ENCODE measurements at regions not wholly inside any gene's neighbourhood (a gene's known extent, or its start where the extent isn't known, plus 50 kb on each side); places are given as distances from the start of the nearest gene placed in this dataset.

GRCh38 chr15:69530991-69531664 lies 78.5 kb downstream of the RPLP1 start:
- no peak for DNase-seq

- no peak for DNase-seq
Measured at GRCh38 chr15:69531665-69532027, 79.0 kb downstream of the RPLP1 start.

GRCh38 chr15:69532066-69532465 lies 79.4 kb downstream of the RPLP1 start:
- no peak for DNase-seq

- no peak for DNase-seq
Measured at GRCh38 chr15:69532856-69533255, 80.2 kb downstream of the RPLP1 start.

- DNase-seq, result no peak
Measured at GRCh38 chr15:69533522-69533921, 80.9 kb downstream of the RPLP1 start.

GRCh38 chr15:69535101-69535638 lies 82.6 kb downstream of the RPLP1 start:
- DNase-seq, result no peak

GRCh38 chr15:69535998-69536397 lies 83.4 kb downstream of the RPLP1 start:
- no peak for DNase-seq

- DNase-seq, result no peak
Measured at GRCh38 chr15:69536726-69537512, 84.3 kb downstream of the RPLP1 start.

- DNase-seq, result no peak
Measured at GRCh38 chr15:69537901-69538300, 85.3 kb downstream of the RPLP1 start.

- no peak for DNase-seq
Measured at GRCh38 chr15:69538379-69538778, 85.8 kb downstream of the RPLP1 start.

GRCh38 chr15:69539345-69539744 lies 86.7 kb downstream of the RPLP1 start:
- no peak for DNase-seq

GRCh38 chr15:69540622-69541021 lies 88.0 kb downstream of the RPLP1 start:
- DNase-seq, result no peak

- DNase-seq, result no peak
Measured at GRCh38 chr15:69542028-69542427, 89.4 kb downstream of the RPLP1 start.

GRCh38 chr15:69543681-69544364 lies 91.2 kb downstream of the RPLP1 start:
- DNase-seq, result no peak

GRCh38 chr15:69544365-69545113 lies 91.9 kb downstream of the RPLP1 start:
- DNase-seq, result no peak

- DNase-seq, result no peak
Measured at GRCh38 chr15:69546182-69546581, 93.6 kb downstream of the RPLP1 start.

- DNase-seq, result no peak
Measured at GRCh38 chr15:69548395-69549180, 96.0 kb downstream of the RPLP1 start.

GRCh38 chr15:69551391-69552056 lies 98.9 kb downstream of the RPLP1 start:
- DNase-seq, result no peak

- no peak for DNase-seq
Measured at GRCh38 chr15:69552057-69552815, 99.6 kb downstream of the RPLP1 start.

GRCh38 chr15:69553686-69554085 lies 101.1 kb downstream of the RPLP1 start:
- no peak for DNase-seq
